ENCODE measurements at regions not wholly inside any gene's neighbourhood (a gene's known extent, or its start where the extent isn't known, plus 50 kb on each side); places are given as distances from the start of the nearest gene placed in this dataset.

GRCh38 chr5:101136454-101136853 is 233.4 kb upstream of the ST8SIA4 start:
- TF ChIP-seq, protein P1, sequence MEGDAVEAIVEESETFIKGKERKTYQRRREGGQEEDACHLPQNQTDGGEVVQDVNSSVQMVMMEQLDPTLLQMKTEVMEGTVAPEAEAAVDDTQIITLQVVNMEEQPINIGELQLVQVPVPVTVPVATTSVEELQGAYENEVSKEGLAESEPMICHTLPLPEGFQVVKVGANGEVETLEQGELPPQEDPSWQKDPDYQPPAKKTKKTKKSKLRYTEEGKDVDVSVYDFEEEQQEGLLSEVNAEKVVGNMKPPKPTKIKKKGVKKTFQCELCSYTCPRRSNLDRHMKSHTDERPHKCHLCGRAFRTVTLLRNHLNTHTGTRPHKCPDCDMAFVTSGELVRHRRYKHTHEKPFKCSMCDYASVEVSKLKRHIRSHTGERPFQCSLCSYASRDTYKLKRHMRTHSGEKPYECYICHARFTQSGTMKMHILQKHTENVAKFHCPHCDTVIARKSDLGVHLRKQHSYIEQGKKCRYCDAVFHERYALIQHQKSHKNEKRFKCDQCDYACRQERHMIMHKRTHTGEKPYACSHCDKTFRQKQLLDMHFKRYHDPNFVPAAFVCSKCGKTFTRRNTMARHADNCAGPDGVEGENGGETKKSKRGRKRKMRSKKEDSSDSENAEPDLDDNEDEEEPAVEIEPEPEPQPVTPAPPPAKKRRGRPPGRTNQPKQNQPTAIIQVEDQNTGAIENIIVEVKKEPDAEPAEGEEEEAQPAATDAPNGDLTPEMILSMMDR (IDR thresholded peaks at IDR 0.05; ENCODE audit: low read depth, low read length): no peak
- no peak for TF ChIP-seq POLR2A (IDR thresholded peaks at IDR 0.05; ENCODE audit: extremely low read depth, insufficient read length)
